ENCODE measurements at regions not wholly inside any gene's neighbourhood (a gene's known extent, or its start where the extent isn't known, plus 50 kb on each side); places are given as distances from the start of the nearest gene placed in this dataset.
"Not testable (repeated sequence)": the region's sequence is repeated elsewhere in the genome, so short reads cannot be mapped to it uniquely, and the experiment has no call there.

GRCh38 chrX:63530654-63531053 is 179.5 kb upstream of the SPIN4 start:
- TF ChIP-seq CTCF (IDR thresholded peaks at IDR 0.05; ENCODE audit: borderline replicate concordance, insufficient read depth, low read depth, low read length): no peak
- H3K4me3 ChIP-seq (ENCODE audit: low read depth, low read length): no peak overlapping the region

GRCh38 chrX:63529961-63530360 is 178.8 kb upstream of the SPIN4 start:
- no peak for TF ChIP-seq CTCF (IDR thresholded peaks at IDR 0.05; ENCODE audit: borderline replicate concordance, insufficient read depth, low read depth, low read length)
- no peak overlapping the region for H3K4me3 ChIP-seq (ENCODE audit: low read depth, low read length)

GRCh38 chrX:63526863-63527262 is 175.7 kb upstream of the SPIN4 start:
- TF ChIP-seq CTCF (IDR thresholded peaks at IDR 0.05; ENCODE audit: borderline replicate concordance, insufficient read depth, low read depth, low read length): no peak
- no peak overlapping the region for H3K4me3 ChIP-seq (ENCODE audit: low read depth, low read length)

GRCh38 chrX:63525491-63525890 is 174.4 kb upstream of the SPIN4 start:
- H3K4me3 ChIP-seq (ENCODE audit: low read depth, low read length): no peak overlapping the region
- TF ChIP-seq CTCF (IDR thresholded peaks at IDR 0.05; ENCODE audit: borderline replicate concordance, insufficient read depth, low read depth, low read length): no peak

- not testable (repeated sequence) for H3K4me3 ChIP-seq (ENCODE audit: low read depth, low read length)
These were observed 168.2 kb upstream of the SPIN4 start for GRCh38 chrX:63519368-63519767.

GRCh38 chrX:63514569-63515080 is 163.5 kb upstream of the SPIN4 start:
- TF ChIP-seq CTCF (IDR thresholded peaks at IDR 0.05; ENCODE audit: borderline replicate concordance, insufficient read depth, low read depth, low read length): no peak
- no peak overlapping the region for H3K4me3 ChIP-seq (ENCODE audit: low read depth, low read length)

- no peak overlapping the region for H3K4me3 ChIP-seq (ENCODE audit: low read depth, low read length)
- no peak for TF ChIP-seq CTCF (IDR thresholded peaks at IDR 0.05; ENCODE audit: borderline replicate concordance, insufficient read depth, low read depth, low read length)
These were observed 162.9 kb upstream of the SPIN4 start for GRCh38 chrX:63513825-63514568.

Measured in GM12875 (cell line).